GM12874 (cell line): ENCODE measurements at regions not wholly inside any gene's neighbourhood (a gene's known extent, or its start where the extent isn't known, plus 50 kb on each side); places are given as distances from the start of the nearest gene placed in this dataset.

ENCODE experiments used
- CTCF ChIP-seq: IDR thresholded peaks from 2 replicates; pipeline ENCODE4 v1.5.1; 2011; ENCODE audit warnings: low read depth, mild to moderate bottlenecking, control low read depth, low read length, moderate library complexity; ENCODE audit not compliant: insufficient read depth

DNA sequence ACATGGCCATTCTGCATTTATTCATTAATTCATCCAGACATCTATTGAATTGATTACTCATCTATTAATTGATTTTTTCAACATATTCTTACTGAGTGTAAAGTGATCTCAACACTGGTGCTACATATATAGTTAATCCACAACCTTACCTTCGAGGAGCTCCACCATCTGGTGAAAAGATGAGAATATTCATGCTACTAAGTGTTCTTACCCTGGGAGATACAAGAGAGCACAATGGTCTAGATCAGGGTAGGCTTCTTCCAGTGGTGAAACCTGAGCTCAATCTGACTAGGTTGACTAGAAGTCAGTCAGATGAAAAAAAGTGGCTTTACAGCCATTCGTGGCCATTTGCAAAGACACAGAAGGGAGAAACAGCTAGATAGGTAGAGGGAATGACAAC, 507.4 kb downstream of the ANKRD7 start:
- TF ChIP-seq CTCF = no peak

DNA sequence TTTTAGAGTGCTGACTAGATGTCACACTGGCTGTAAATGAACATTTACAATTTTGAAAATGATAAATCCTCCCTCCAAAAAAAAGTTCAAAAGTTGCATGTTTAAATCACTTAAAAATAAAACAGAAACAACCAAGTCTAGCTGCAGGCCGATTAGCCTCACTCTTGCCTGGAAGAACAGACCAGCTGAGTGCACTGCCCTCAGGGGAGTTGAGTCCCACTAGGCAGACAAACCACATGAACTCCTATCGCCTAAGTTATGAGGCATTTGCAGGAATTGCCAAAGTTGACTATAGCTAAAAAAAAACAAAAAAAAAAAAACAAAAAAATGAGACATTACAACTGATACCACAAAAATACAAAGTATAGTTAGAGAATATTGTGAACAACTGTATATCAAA, 510.0 kb downstream of the ANKRD7 start:
- TF ChIP-seq CTCF = no peak

DNA sequence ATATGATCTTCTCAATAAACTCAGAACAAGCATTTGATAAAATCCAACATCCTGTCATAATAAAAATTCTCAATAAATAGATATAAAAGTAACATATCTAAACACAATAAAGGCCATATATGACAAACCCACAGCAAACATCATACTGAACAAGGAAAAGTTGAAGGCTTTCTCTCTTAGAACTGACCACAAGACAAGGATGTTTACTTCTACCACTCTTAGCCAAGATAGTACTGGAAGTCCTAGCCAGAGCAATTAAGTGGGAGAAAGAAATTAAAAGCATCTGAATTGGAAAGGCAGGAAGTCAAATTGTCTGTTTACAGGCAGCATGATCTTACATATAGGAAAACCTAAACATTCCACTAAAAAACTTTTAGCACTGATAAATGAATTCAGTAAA, 510.9 kb downstream of the ANKRD7 start:
- TF ChIP-seq CTCF = no peak

- no peak for TF ChIP-seq CTCF
Observed at GRCh38 chr7:118737935-118738334, 513.4 kb downstream of the ANKRD7 start.

- TF ChIP-seq CTCF = no peak
Observed at GRCh38 chr7:118745927-118746326, 521.4 kb downstream of the ANKRD7 start.

DNA sequence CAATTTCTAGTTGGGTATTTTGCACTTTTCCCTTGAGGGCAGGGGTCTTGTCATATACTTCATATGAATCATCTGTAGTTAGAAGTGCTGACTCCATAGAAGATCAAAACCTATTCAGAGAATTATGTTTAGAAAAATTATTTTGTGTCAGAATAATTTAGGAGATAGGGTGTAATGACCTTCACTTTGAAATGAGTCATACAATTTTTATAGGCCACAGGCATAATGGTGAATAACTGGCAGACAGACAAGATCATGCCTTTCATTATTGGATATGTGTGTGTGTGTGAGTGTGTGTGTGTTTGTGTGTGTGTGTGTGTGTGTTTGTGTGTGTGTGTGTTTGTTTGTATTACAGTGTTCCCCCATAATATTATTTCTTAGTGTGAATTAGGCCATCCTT, 523.0 kb downstream of the ANKRD7 start:
- TF ChIP-seq CTCF = no peak

DNA sequence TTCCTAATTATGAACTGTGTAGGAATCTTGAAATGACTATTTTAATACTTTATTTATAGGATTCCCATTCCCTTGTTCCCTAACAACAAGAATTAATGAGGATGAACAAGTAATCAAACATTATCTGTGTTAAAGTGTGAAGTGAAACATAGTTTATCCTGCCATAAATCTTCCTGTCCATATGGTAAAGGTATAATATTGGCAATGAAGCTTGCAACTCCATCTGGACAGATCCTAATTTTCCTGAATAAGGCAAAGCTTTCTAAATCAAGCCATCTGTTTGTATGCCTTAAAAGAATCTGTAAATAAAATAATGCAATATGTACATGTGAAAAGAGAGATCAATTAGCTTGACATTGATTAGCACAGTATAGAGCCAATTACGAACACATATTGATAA, 529.0 kb downstream of the ANKRD7 start:
- no peak for TF ChIP-seq CTCF

DNA sequence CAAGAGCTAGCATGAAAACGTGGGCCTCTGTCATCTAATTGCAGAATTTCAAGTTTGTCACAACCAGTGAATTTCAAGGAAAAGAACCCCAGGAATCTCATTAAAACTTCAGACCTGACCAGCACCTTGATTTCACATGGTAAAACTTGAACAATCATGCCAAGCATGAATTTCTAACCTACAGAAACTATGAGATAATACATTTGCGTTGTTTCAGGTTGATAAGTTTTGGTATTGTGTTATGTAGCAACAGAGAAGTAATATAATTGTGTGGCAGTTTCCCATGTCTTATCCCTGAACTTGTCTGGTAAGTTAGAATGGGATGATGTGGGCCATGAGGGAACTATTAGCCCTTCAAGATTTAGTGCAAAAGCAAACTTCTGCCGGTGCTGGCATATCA, 530.1 kb downstream of the ANKRD7 start:
- TF ChIP-seq CTCF = no peak
